Osteocyte (in vitro differentiated cells): ENCODE measurements at regions not wholly inside any gene's neighbourhood (a gene's known extent, or its start where the extent isn't known, plus 50 kb on each side); places are given as distances from the start of the nearest gene placed in this dataset.

ENCODE experiments used
- DNase-seq: peaks from one replicate; pipeline ENCODE4 v3.0.0; 2021; ENCODE audit warnings: mixed read lengths; ENCODE audit not compliant: unreplicated experiment; ENCODE audit errors: extremely low spot score
- H3K27ac Mint-ChIP-seq: one replicate; pipeline ENCODE4 v1.8.0; 2021; ENCODE audit warnings: mild to moderate bottlenecking, mixed read lengths; ENCODE audit not compliant: unreplicated experiment
- H3K27me3 Mint-ChIP-seq: one replicate; pipeline ENCODE4 v1.8.0; 2021; ENCODE audit warnings: mixed read lengths; ENCODE audit not compliant: unreplicated experiment
- H3K36me3 Mint-ChIP-seq: one replicate; pipeline ENCODE4 v1.8.0; 2021; ENCODE audit warnings: mixed read lengths; ENCODE audit not compliant: unreplicated experiment
- H3K4me1 Mint-ChIP-seq: one replicate; pipeline ENCODE4 v1.8.0; 2021; ENCODE audit warnings: mixed read lengths; ENCODE audit not compliant: unreplicated experiment
- H3K4me3 Mint-ChIP-seq: one replicate; pipeline ENCODE4 v1.8.0; 2021; ENCODE audit warnings: mild to moderate bottlenecking, moderate library complexity, mixed read lengths; ENCODE audit not compliant: unreplicated experiment
- H3K9me3 Mint-ChIP-seq: one replicate; pipeline ENCODE4 v1.8.0; 2021; ENCODE audit warnings: mixed read lengths; ENCODE audit not compliant: unreplicated experiment
- TF ChIP-seq, protein P1 (sequence below): fragments of 200-600 bp; sonication (generic); IDR thresholded peaks from 2 replicates; pipeline ENCODE4 v1.5.0; 2021; ENCODE audit warnings: antibody characterized with exemption, mild to moderate bottlenecking, moderate library complexity

DNA sequence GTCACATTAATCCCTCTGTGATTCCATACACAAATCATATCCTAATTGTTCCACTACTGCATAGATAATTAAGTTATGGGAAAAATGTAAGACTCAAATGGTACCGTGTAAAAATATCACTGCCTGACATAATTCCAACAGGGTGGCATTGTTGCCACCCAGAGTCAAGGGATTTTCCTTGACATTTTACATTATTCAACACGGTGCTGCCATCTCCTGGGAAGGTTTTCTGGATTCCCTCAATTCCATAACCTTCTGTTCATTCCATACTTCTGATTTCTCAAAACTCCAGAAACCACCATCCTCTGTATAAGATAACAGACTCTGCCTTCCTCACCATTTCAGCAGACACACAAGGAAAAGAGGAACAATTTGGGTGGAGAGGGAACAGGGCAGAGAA lies 495.9 kb downstream of the XPNPEP1 start:
- H3K9me3 Mint-ChIP-seq: no peaks in the 10 kb centered on the region
- TF ChIP-seq, protein P1, sequence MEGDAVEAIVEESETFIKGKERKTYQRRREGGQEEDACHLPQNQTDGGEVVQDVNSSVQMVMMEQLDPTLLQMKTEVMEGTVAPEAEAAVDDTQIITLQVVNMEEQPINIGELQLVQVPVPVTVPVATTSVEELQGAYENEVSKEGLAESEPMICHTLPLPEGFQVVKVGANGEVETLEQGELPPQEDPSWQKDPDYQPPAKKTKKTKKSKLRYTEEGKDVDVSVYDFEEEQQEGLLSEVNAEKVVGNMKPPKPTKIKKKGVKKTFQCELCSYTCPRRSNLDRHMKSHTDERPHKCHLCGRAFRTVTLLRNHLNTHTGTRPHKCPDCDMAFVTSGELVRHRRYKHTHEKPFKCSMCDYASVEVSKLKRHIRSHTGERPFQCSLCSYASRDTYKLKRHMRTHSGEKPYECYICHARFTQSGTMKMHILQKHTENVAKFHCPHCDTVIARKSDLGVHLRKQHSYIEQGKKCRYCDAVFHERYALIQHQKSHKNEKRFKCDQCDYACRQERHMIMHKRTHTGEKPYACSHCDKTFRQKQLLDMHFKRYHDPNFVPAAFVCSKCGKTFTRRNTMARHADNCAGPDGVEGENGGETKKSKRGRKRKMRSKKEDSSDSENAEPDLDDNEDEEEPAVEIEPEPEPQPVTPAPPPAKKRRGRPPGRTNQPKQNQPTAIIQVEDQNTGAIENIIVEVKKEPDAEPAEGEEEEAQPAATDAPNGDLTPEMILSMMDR: peak; percentile 26
- no peak overlapping the region for H3K27ac Mint-ChIP-seq
- no peaks in the 10 kb centered on the region for H3K4me1 Mint-ChIP-seq
- no peaks in the 10 kb centered on the region for H3K36me3 Mint-ChIP-seq
- DNase-seq: no peak
- H3K27me3 Mint-ChIP-seq: peaks cover 5% of the 10 kb centered on the region
- no peak overlapping the region for H3K4me3 Mint-ChIP-seq

DNA sequence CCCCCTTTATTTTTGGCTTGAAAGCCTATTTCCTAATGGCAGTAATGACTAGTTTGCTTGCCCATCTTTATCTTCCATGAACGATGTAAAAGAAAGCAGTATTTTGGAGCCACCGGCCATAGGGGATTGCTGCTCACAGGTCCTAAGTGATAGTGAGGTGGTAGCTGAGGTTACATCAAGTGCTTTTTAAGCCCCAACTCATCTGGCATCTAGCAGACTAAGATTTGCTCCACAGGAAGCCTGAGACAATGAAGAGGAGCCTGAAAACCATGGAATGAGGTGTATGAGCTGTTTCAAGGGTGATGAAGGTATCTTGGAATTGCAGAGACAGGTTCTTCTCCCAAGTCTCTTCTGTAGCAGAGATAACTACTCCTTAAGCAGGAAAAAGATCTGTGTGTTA lies 496.3 kb downstream of the XPNPEP1 start:
- TF ChIP-seq, protein P1: no peak
- H3K27me3 Mint-ChIP-seq: peaks cover 5% of the 10 kb centered on the region
- H3K36me3 Mint-ChIP-seq: no peaks in the 10 kb centered on the region
- H3K4me3 Mint-ChIP-seq: no peak overlapping the region
- no peak overlapping the region for H3K27ac Mint-ChIP-seq
- H3K9me3 Mint-ChIP-seq: no peaks in the 10 kb centered on the region
- H3K4me1 Mint-ChIP-seq: no peaks in the 10 kb centered on the region
- no peak for DNase-seq

DNA sequence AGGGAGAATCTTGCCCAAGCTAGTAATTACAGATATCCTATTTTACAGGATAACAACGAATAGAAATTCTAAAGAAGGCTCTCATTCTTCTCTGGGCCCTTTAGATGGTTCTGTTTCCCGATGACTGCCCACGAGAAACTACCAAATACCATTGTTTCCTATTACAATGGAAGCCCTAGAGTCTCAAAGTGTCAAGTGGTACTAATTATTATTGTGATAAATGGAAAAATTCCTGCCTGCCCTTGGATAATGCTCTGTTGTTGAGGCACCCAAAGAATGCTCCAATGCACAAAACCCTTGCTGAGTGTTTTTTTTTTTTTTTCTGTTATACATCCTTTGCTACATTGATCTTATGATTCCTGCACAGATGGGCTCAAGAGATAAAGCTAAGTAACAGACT lies 504.5 kb downstream of the XPNPEP1 start:
- H3K4me3 Mint-ChIP-seq: no peak overlapping the region
- no peak for DNase-seq
- TF ChIP-seq, protein P1: no peak
- H3K27ac Mint-ChIP-seq: no peak overlapping the region
- H3K9me3 Mint-ChIP-seq: no peaks in the 10 kb centered on the region
- no peaks in the 10 kb centered on the region for H3K36me3 Mint-ChIP-seq
- H3K4me1 Mint-ChIP-seq: no peaks in the 10 kb centered on the region
- peaks cover 3% of the 10 kb centered on the region for H3K27me3 Mint-ChIP-seq

DNA sequence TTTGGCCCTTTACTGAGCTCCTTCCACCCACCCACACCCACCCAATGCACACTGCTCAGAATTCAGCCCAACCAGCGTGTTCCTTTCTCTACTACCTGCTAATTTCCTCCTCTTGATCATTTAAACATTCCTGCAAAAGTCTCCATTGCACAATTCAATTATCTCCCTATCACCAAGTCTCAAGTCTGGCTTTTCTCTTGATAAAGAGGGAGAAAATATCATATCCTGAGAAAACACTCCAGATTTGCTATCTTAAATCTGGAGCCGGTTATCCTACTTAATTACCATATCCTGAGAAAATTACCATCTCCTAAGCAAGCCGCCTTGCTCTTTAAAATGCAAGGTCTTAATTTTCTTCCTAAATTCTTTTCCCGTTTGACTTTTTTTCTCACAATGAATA lies 505.5 kb downstream of the XPNPEP1 start:
- H3K36me3 Mint-ChIP-seq: no peaks in the 10 kb centered on the region

GRCh38 chr10:109412353-109412752 lies 511.0 kb downstream of the XPNPEP1 start:
- Mint-ChIP-seq H3K27ac (no peak overlapping the region), H3K27me3 (no peaks in the 10 kb centered on the region), H3K4me1 (no peaks in the 10 kb centered on the region), H3K4me3 (no peak overlapping the region), H3K9me3 (no peaks in the 10 kb centered on the region), H3K36me3 (no peaks in the 10 kb centered on the region)
- DNase-seq: no peak
- TF ChIP-seq, protein P1: no peak

More for the DNA sequence above, 505.5 kb downstream of the XPNPEP1 start:
- no peaks in the 10 kb centered on the region for H3K4me1 Mint-ChIP-seq
- H3K9me3 Mint-ChIP-seq: no peaks in the 10 kb centered on the region
- H3K4me3 Mint-ChIP-seq: no peak overlapping the region
- TF ChIP-seq, protein P1: no peak
- no peaks in the 10 kb centered on the region for H3K27me3 Mint-ChIP-seq
- no peak overlapping the region for H3K27ac Mint-ChIP-seq
- DNase-seq: no peak
